ENCODE measurements at regions not wholly inside any gene's neighbourhood (a gene's known extent, or its start where the extent isn't known, plus 50 kb on each side); places are given as distances from the start of the nearest gene placed in this dataset.

- ATAC-seq (no peak), DNase-seq (no peak)
- Histone ChIP-seq H3K4me1 (ENCODE audit: low read depth) (peaks cover 16% of the 10 kb centered on the region), H3K9me3 (no peaks in the 10 kb centered on the region), H3K4me3 (no peak overlapping the region), H3K36me3 (ENCODE audit: low read depth) (no peaks in the 10 kb centered on the region)
- intact Hi-C loops (cut with DNase I, micrococcal nuclease) = no loop called here
- no peak for TF ChIP-seq CTCF (IDR thresholded peaks at IDR 0.05)
These were observed 88.3 kb upstream of the TAF1B start for GRCh38 chr2:9755008-9755407.

- DNase-seq = no peak
- no peak for ATAC-seq
- Histone ChIP-seq H3K4me1 (ENCODE audit: low read depth) (peaks cover 16% of the 10 kb centered on the region), H3K36me3 (ENCODE audit: low read depth) (no peaks in the 10 kb centered on the region), H3K4me3 (no peak overlapping the region), H3K9me3 (no peaks in the 10 kb centered on the region)
- intact Hi-C loops (cut with DNase I, micrococcal nuclease) = no loop called here
- TF ChIP-seq CTCF (IDR thresholded peaks at IDR 0.05) = no peak
These were observed 87.6 kb upstream of the TAF1B start for GRCh38 chr2:9755638-9756037.

- Histone ChIP-seq H3K36me3 (ENCODE audit: low read depth) (no peaks in the 10 kb centered on the region), H3K4me3 (no peak overlapping the region), H3K9me3 (no peaks in the 10 kb centered on the region), H3K4me1 (ENCODE audit: low read depth) (peaks cover 16% of the 10 kb centered on the region)
- no peak for DNase-seq
- no peak for ATAC-seq
- intact Hi-C loops (cut with DNase I, micrococcal nuclease) = no loop called here
- no peak for TF ChIP-seq CTCF (IDR thresholded peaks at IDR 0.05)
These were observed 86.5 kb upstream of the TAF1B start for GRCh38 chr2:9756692-9757250.

- ATAC-seq (no peak), DNase-seq (no peak)
- Histone ChIP-seq H3K9me3 (no peaks in the 10 kb centered on the region), H3K4me1 (ENCODE audit: low read depth) (peaks cover 16% of the 10 kb centered on the region), H3K36me3 (ENCODE audit: low read depth) (no peaks in the 10 kb centered on the region), H3K4me3 (no peak overlapping the region)
- TF ChIP-seq CTCF (IDR thresholded peaks at IDR 0.05) = no peak
- intact Hi-C loops (cut with DNase I, micrococcal nuclease) = no loop called here
These were observed 85.6 kb upstream of the TAF1B start for GRCh38 chr2:9757501-9758264.

GRCh38 chr2:9758741-9759140, 84.5 kb upstream of the TAF1B start:
- intact Hi-C loops (cut with DNase I, micrococcal nuclease) = no loop called here
- Histone ChIP-seq H3K4me1 (ENCODE audit: low read depth) (peaks cover 8% of the 10 kb centered on the region), H3K36me3 (ENCODE audit: low read depth) (no peaks in the 10 kb centered on the region), H3K4me3 (no peak overlapping the region), H3K9me3 (no peaks in the 10 kb centered on the region)
- TF ChIP-seq CTCF (IDR thresholded peaks at IDR 0.05) = no peak
- DNase-seq (no peak), ATAC-seq (no peak)

Measured in mucosa of descending colon (tissue), 3 donors.